Activated CD8-positive, alpha-beta T cell treated with anti-CD3 and anti-CD28 coated beads for 36 hours (primary cell): ENCODE measurements at regions not wholly inside any gene's neighbourhood (a gene's known extent, or its start where the extent isn't known, plus 50 kb on each side); places are given as distances from the start of the nearest gene placed in this dataset.
"Not testable (repeated sequence)": the region's sequence is repeated elsewhere in the genome, so short reads cannot be mapped to it uniquely, and the experiment has no call there.

ENCODE experiments used
- ATAC-seq: fragments of 200-7000 bp; cut with Tn5 transposase; one replicate; pipeline ENCODE4 v1.10.0; 2021; ENCODE audit warnings: mild to moderate bottlenecking, moderate library complexity
- CTCF ChIA-PET: fragments of 350-600 bp; sonication (Branson Sonifier 250); formaldehyde crosslinking; loops from one replicate; lab custom pipeline; 2021; ENCODE audit warnings: antibody characterized with exemption; lab: Charles Lee
- POLR2A ChIA-PET: fragments of 350-600 bp; sonication (Branson Sonifier 250); formaldehyde crosslinking; loops from one replicate; lab custom pipeline; 2021; ENCODE audit warnings: antibody characterized with exemption; lab: Charles Lee
- DNase-seq: peaks from one replicate; pipeline ENCODE4 v3.0.0-alpha.2; 2020
- H3K27ac Mint-ChIP-seq: one replicate; pipeline ENCODE4 v1.8.0; 2021; ENCODE audit warnings: mild to moderate bottlenecking, mixed read lengths
- H3K27me3 Mint-ChIP-seq: one replicate; pipeline ENCODE4 v1.8.0; 2021; ENCODE audit warnings: mixed read lengths
- H3K36me3 Mint-ChIP-seq: one replicate; pipeline ENCODE4 v1.8.0; 2021; ENCODE audit warnings: low read depth, mixed read lengths
- H3K4me1 Mint-ChIP-seq: one replicate; pipeline ENCODE4 v1.8.0; 2021; ENCODE audit warnings: low read depth, mixed read lengths
- H3K4me3 Mint-ChIP-seq: one replicate; pipeline ENCODE4 v1.8.0; 2021; ENCODE audit warnings: mild to moderate bottlenecking, moderate library complexity, mixed read lengths
- H3K9me3 Mint-ChIP-seq: one replicate; pipeline ENCODE4 v1.8.0; 2021; ENCODE audit warnings: mixed read lengths
- CTCF ChIP-seq: fragments of 200-600 bp; IDR thresholded peaks from one replicate; pipeline ENCODE4 v1.8.0; 2022; ENCODE audit warnings: antibody characterized with exemption, mild to moderate bottlenecking
- intact Hi-C: fragments of 100-400 bp; cut with micrococcal nuclease; formaldehyde crosslinking; loops from one replicate; pipeline ENCODE4 v1.10.0; 2022

GRCh38 chr2:131631648-131632047 lies 104.0 kb downstream of the CCDC74A start:
- H3K9me3 Mint-ChIP-seq, ATAC-seq, CTCF ChIA-PET: not testable (repeated sequence)

DNA sequence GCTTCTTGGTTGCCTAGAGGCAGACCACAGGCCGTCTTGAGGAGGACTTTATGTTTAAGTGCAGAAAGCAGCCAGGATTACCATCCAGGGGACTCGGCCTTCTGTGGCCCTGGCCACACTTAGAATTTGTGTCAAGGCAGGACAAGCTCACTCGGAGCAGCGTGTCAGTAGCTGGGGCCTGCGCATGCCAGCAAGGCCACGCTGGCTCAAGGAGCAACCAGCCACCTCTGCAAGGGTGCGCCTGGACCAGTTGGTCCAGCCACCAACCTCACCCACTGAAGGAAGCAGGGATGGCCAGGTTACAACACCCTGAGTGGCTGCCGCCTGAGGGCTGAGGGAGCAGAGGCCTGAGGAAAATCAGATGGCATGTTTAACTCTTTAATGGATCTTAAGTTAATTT lies 105.7 kb downstream of the CCDC74A start:
- CTCF ChIA-PET, POLR2A ChIA-PET, ATAC-seq, H3K9me3 Mint-ChIP-seq, H3K36me3 Mint-ChIP-seq, H3K4me1 Mint-ChIP-seq, DNase-seq, H3K27ac Mint-ChIP-seq, H3K4me3 Mint-ChIP-seq, intact Hi-C loops, H3K27me3 Mint-ChIP-seq: not testable (repeated sequence)

More at GRCh38 chr2:131631648-131632047, 104.0 kb downstream of the CCDC74A start:
- H3K36me3 Mint-ChIP-seq, intact Hi-C loops, H3K4me1 Mint-ChIP-seq, H3K27ac Mint-ChIP-seq, DNase-seq, H3K27me3 Mint-ChIP-seq, POLR2A ChIA-PET, H3K4me3 Mint-ChIP-seq: not testable (repeated sequence)

GRCh38 chr2:131633827-131634695 lies 106.4 kb downstream of the CCDC74A start:
- H3K4me3 Mint-ChIP-seq, ATAC-seq, CTCF ChIA-PET, H3K9me3 Mint-ChIP-seq, H3K36me3 Mint-ChIP-seq, intact Hi-C loops, H3K27me3 Mint-ChIP-seq, H3K27ac Mint-ChIP-seq, DNase-seq, POLR2A ChIA-PET, H3K4me1 Mint-ChIP-seq: not testable (repeated sequence)

DNA sequence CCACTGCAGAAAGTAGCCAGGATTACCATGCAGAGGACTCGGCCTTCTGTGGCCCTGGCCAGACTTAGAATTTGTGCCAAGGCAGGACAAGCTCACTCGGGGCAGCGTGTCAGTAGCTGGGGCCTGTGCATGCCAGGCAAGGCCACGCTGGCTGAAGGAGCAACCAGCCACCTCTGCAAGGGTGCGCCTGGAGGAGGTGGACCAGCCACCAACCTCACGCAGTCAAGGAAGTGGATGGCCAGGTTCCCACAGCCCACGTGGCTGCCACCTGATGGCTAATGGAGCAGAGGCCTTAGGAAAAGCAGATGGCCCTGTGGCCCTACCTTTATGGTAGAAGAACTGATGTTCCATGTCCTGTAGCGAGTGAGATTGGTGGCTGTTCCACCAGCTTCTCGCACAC lies 107.9 kb downstream of the CCDC74A start:
- POLR2A ChIA-PET: no interaction called here
- DNase-seq: no peak
- Mint-ChIP-seq H3K9me3 (no peaks in the 10 kb centered on the region), H3K4me3 (no peak overlapping the region), H3K27ac (no peak overlapping the region), H3K36me3 (no peaks in the 10 kb centered on the region), H3K4me1 (no peaks in the 10 kb centered on the region), H3K27me3 (peaks cover 4% of the 10 kb centered on the region)
- TF ChIP-seq CTCF: no peak
- intact Hi-C loops: no loop called here
- no peak for ATAC-seq
- CTCF ChIA-PET: no interaction called here

DNA sequence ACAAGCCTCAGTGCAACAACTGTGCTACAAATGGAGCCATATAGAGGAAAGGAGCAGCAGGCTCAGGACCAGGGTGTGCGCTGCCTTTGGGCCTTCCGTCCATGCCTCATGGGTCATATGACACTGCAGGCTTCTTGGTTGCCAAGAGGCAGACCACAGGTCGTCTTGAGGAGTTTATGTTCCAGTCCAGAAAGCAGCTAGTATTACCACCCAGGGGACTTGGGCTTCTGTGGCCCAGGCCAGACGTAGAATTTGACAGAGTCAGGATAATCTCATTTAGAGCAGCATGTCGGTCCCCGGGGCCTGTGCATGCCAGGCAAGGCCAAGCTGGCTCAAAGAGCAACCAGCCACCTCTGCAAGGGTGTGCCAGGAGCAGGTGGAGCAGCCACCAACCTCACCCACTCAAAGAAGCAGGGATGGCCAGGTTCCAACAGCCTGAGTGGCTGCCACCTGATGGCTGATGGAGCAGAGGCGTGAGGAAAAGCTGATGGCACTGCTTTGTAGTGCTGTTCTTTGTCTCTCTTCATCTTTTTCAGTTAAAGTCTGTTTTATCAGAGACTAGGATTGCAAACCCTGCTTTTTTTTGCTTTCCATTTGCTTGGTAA lies 109.1 kb downstream of the CCDC74A start:
- H3K27me3 Mint-ChIP-seq, H3K9me3 Mint-ChIP-seq, H3K4me3 Mint-ChIP-seq, H3K27ac Mint-ChIP-seq, H3K36me3 Mint-ChIP-seq, ATAC-seq, DNase-seq, intact Hi-C loops, CTCF ChIA-PET, POLR2A ChIA-PET, H3K4me1 Mint-ChIP-seq: not testable (repeated sequence)

DNA sequence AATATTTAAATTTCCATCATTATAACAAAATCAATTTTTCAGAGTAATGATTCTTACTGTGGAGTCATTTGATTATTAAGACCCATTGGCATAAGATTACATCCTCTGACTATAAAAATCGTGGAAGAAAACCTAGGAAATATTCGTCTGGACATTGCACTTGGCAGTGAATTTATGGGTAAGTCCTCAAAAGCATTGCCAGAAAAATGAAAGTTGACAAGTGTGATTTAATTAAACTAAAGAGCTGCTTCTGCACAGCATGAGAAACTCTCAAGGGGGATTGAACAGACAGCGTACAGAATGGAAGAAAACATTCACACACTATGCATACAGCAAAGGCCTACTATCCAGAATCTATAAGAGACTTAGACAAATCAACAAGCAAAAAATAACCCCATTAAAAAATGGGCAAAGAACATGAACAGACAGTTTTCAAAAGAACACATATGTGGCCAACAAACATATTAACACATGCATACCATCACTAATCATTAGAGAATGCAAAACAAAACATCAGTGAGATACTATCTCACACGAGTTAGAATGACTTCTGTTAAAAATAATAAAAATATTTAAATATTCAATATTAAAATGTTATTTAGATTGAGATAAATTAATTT lies 111.4 kb downstream of the CCDC74A start:
- H3K9me3 Mint-ChIP-seq, intact Hi-C loops: not testable (repeated sequence)
- CTCF ChIA-PET: interaction anchor here (0.7 kb wide), 1 partner anchor 34 kb away, joined by 3 read pairs; no protein-coding TSS in a partner anchor

DNA sequence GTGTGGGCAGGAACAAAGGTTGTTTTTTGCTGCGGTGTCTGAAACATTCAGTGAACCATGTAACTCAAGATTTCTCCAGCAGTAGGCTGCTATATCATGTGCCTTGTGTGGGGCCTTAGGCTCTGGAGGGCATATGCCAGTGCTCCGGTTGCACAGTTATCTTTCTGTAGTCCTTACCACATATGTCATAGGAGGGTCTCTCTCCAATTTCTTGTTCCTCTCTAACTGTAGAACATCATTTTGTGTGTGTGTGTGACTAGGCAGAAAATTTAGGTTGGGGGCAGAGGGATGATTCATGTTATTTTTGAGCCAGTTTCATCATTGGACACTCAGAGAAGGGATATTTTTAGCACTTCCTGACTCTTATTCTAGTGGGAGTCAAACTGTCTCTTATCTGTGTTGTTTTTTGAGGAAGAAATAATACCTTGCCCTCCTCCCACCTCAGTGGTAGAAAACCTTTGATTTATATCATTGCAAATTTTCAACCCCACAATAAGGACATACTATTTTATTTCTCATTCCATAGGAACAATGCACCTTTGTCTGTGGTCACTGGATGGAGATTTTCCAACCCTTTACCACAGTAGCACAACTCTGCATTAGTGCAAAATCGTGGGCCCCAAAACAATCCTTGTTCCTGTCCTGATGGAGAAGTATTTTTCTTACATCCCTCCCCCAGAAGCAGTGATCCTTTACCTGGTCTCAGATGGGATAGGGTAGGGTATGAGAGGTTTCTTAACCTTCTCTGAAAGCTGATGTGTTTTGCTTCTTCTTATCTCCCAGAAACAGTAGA lies 113.9 kb downstream of the CCDC74A start:
- Mint-ChIP-seq H3K4me1 (no peaks in the 10 kb centered on the region), H3K9me3 (no peaks in the 10 kb centered on the region), H3K27ac (no peak overlapping the region), H3K36me3 (no peaks in the 10 kb centered on the region), H3K4me3 (no peak overlapping the region), H3K27me3 (peaks cover 16% of the 10 kb centered on the region)
- POLR2A ChIA-PET: no interaction called here
- intact Hi-C loops: no loop called here
- CTCF ChIA-PET: no interaction called here
- DNase-seq (no peak), ATAC-seq (no peak)
- TF ChIP-seq CTCF: no peak

More for the DNA sequence above, 111.4 kb downstream of the CCDC74A start:
- ATAC-seq, H3K27me3 Mint-ChIP-seq, POLR2A ChIA-PET, DNase-seq, H3K4me3 Mint-ChIP-seq, H3K27ac Mint-ChIP-seq, H3K36me3 Mint-ChIP-seq, H3K4me1 Mint-ChIP-seq: not testable (repeated sequence)

- ATAC-seq, H3K4me1 Mint-ChIP-seq, intact Hi-C loops, H3K4me3 Mint-ChIP-seq, H3K9me3 Mint-ChIP-seq, POLR2A ChIA-PET, H3K27ac Mint-ChIP-seq, H3K36me3 Mint-ChIP-seq, DNase-seq: not testable (repeated sequence)
- H3K27me3 Mint-ChIP-seq: peaks cover 20% of the 10 kb centered on the region
- CTCF ChIA-PET: interaction anchor here (0.7 to 1.3 kb wide), 2 partner anchors 29 to 224 kb away, joined by 3 to 4 read pairs; no protein-coding TSS in a partner anchor
These were observed 115.5 kb downstream of the CCDC74A start for GRCh38 chr2:131643180-131643579.
